ENCODE measurements at regions not wholly inside any gene's neighbourhood (a gene's known extent, or its start where the extent isn't known, plus 50 kb on each side); places are given as distances from the start of the nearest gene placed in this dataset.

DNA sequence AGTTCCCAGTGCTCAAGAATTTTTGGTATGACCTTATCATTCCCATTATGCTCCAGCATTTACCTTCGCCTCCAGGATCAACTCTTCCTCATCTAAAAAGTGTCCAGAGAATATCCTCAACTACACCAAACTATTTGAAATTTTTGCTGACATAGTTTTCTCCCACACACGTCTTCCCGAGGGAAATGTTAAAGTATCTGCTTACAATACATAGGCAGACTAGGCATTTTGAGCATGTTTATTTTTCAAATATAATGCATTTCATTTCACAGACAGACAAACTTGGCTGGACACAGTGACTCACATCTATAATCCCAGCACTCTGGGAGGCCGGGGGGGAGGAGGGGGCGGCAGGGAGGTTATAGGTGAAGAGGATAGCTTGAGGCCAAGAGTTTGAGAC is 177.1 kb upstream of the TRIM24 start:
- ChIA-PET POLR2A (no interaction called here), CTCF (no interaction called here), RAD21 (ENCODE audit: low non-redundant PET in 1 of 2, low total read pairs in 2 of 2, uncharacterized antibody in 2 of 2, unreplicated experiment in 2 of 2) (no interaction called here)
- no peaks in the 10 kb centered on the region for H3K79me2 ChIP-seq (ENCODE audit: insufficient read depth, low read length)
- no peaks in the 10 kb centered on the region for H3K27me3 ChIP-seq (ENCODE audit: insufficient read depth, low read length)
- no peaks in the 10 kb centered on the region for H3K36me3 ChIP-seq (ENCODE audit: control insufficient read depth in 1 of 2, insufficient read depth in 2 of 2, low read length in 2 of 2)
- no peak for TF ChIP-seq JUND (IDR thresholded peaks at IDR 0.05)
- no peak for TF ChIP-seq EGR1 (IDR thresholded peaks at IDR 0.05; ENCODE audit: low read depth)
- TF ChIP-seq SRF (IDR thresholded peaks at IDR 0.05; ENCODE audit: low read depth), result no peak
- no peak for TF ChIP-seq EZH2phosphoT487 (IDR thresholded peaks at IDR 0.05; ENCODE audit: borderline replicate concordance)
- TF ChIP-seq CEBPB (IDR thresholded peaks at IDR 0.05; ENCODE audit: low read depth), result no peak
- no peak for TF ChIP-seq CBX3 (IDR thresholded peaks at IDR 0.05; ENCODE audit: low read depth)
- no peak for TF ChIP-seq CTCF (IDR thresholded peaks at IDR 0.05 in 2 of 3, conservative IDR thresholded peaks at IDR 0.05 in 1 of 3; ENCODE audit: borderline replicate concordance in 1 of 3, insufficient read depth in 1 of 3, low read depth in 2 of 3, low read length in 2 of 3)
- no peak for TF ChIP-seq YY1 (IDR thresholded peaks at IDR 0.05; ENCODE audit: extremely low read depth, insufficient replicate concordance, low read depth, low read length)
- TF ChIP-seq ATF3 (IDR thresholded peaks at IDR 0.05), result no peak
- no peak for TF ChIP-seq EZH2 (IDR thresholded peaks at IDR 0.05)
- TF ChIP-seq POLR2AphosphoS5 (IDR thresholded peaks at IDR 0.05; ENCODE audit: low read depth, low read length), result no peak
- TF ChIP-seq SP1 (IDR thresholded peaks at IDR 0.05; ENCODE audit: low read depth), result no peak
- TF ChIP-seq TCF7L2 (IDR thresholded peaks at IDR 0.05; ENCODE audit: borderline replicate concordance, extremely low read depth, insufficient read depth, insufficient read length), result no peak
- TF ChIP-seq, protein P1, sequence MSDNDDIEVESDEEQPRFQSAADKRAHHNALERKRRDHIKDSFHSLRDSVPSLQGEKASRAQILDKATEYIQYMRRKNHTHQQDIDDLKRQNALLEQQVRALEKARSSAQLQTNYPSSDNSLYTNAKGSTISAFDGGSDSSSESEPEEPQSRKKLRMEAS (IDR thresholded peaks at IDR 0.05), result no peak
- TF ChIP-seq SIN3A (IDR thresholded peaks at IDR 0.05; ENCODE audit: low read depth), result no peak
- TF ChIP-seq ZBTB33 (IDR thresholded peaks at IDR 0.05; ENCODE audit: extremely low read depth, insufficient replicate concordance, low read length), result no peak
- TF ChIP-seq FOSL1 (IDR thresholded peaks at IDR 0.05; ENCODE audit: low read depth), result no peak
- no peak for TF ChIP-seq REST (IDR thresholded peaks at IDR 0.05; ENCODE audit: low read depth)
- TF ChIP-seq ZFX (IDR thresholded peaks at IDR 0.05), result no peak
- TF ChIP-seq ELF1 (IDR thresholded peaks at IDR 0.05; ENCODE audit: borderline replicate concordance, low read depth), result no peak
- no peaks in the 10 kb centered on the region for H3K9me3 ChIP-seq (ENCODE audit: control insufficient read depth in 1 of 2, insufficient read depth in 1 of 2, low read depth in 1 of 2, low read length in 2 of 2)
- H3K27ac ChIP-seq (ENCODE audit: low read depth, low read length), result no peak overlapping the region
- no peak overlapping the region for H3K4me3 ChIP-seq (replicated peaks in 1 of 2; ENCODE audit: low read depth in 1 of 2, low read length in 2 of 2)
- intact Hi-C loops (cut with micrococcal nuclease), result no loop called here
- H3K4me1 ChIP-seq (ENCODE audit: control insufficient read depth in 1 of 2, insufficient read depth in 2 of 2, low read length in 2 of 2), result no peaks in the 10 kb centered on the region
- no peak overlapping the region for H3K4me2 ChIP-seq (ENCODE audit: low read length)
- BruUV-seq (replicated peaks), result no TSS peak
- no peaks in the 10 kb centered on the region for H3K9me2 ChIP-seq (ENCODE audit: insufficient read depth)
- H4K20me1 ChIP-seq (ENCODE audit: insufficient read depth), result no peaks in the 10 kb centered on the region
- no peak overlapping the region for H3K9ac ChIP-seq (ENCODE audit: low read length)
- no peak for DNase-seq (ENCODE audit: low read depth, low spot score)
- no peak overlapping the region for H2AFZ ChIP-seq (ENCODE audit: low read depth, low read length, poor library complexity, severe bottlenecking)
- ATAC-seq, result no peak

All from HCT116 (cell line).